GM13976 (cell line): ENCODE measurements at regions not wholly inside any gene's neighbourhood (a gene's known extent, or its start where the extent isn't known, plus 50 kb on each side); places are given as distances from the start of the nearest gene placed in this dataset.

Source experiments
- DNase-seq: peaks from one replicate; pipeline ENCODE4 v3.0.0; 2012; ENCODE audit warnings: low spot score
- CTCF ChIP-seq: IDR thresholded peaks from 2 replicates; pipeline ENCODE4 v1.5.1; 2012; ENCODE audit warnings: borderline replicate concordance, mild to moderate bottlenecking; ENCODE audit not compliant: insufficient read depth; ENCODE audit errors: extremely low read depth, missing control alignments, control extremely low read depth
- in situ Hi-C: fragments of 300-500 bp; cut with MboI; formaldehyde crosslinking; loops from one replicate; pipeline ENCODE4 v1.12.0; 2022; ENCODE audit warnings: low sequenced_read_pairs, mixed read lengths, inconsistent platforms; ENCODE audit not compliant: unreplicated experiment

GRCh38 chr13:97752961-97753668 lies 200.4 kb upstream of the IPO5 start:
- no peak for TF ChIP-seq CTCF
- in situ Hi-C loops, result no loop called here
- DNase-seq, result no peak

- in situ Hi-C loops, result no loop called here
- no peak for DNase-seq
- no peak for TF ChIP-seq CTCF
These were observed 199.4 kb upstream of the IPO5 start for GRCh38 chr13:97753942-97754670.

GRCh38 chr13:97757807-97758206 lies 195.7 kb upstream of the IPO5 start:
- TF ChIP-seq CTCF, result no peak
- DNase-seq, result no peak
- in situ Hi-C loops, result no loop called here

- no peak for DNase-seq
- no peak for TF ChIP-seq CTCF
- in situ Hi-C loops, result no loop called here
These were observed 195.2 kb upstream of the IPO5 start for GRCh38 chr13:97758317-97758716.

- TF ChIP-seq CTCF, result no peak
- in situ Hi-C loops, result no loop called here
These were observed 191.5 kb upstream of the IPO5 start for GRCh38 chr13:97761796-97762540.

GRCh38 chr13:97766749-97767148 lies 186.7 kb upstream of the IPO5 start:
- DNase-seq, result no peak
- in situ Hi-C loops, result no loop called here
- no peak for TF ChIP-seq CTCF

More at GRCh38 chr13:97761796-97762540, 191.5 kb upstream of the IPO5 start:
- no peak for DNase-seq
